GM12875 (cell line): ENCODE measurements at regions not wholly inside any gene's neighbourhood (a gene's known extent, or its start where the extent isn't known, plus 50 kb on each side); places are given as distances from the start of the nearest gene placed in this dataset.

Experiments used
- H3K4me3 ChIP-seq: one replicate; pipeline ENCODE4 v1.5.1; 2011; ENCODE audit warnings: low read depth, low read length, control low read depth
- CTCF ChIP-seq: IDR thresholded peaks from 2 replicates; pipeline ENCODE4 v1.5.1; 2011; ENCODE audit warnings: low read depth, mild to moderate bottlenecking, control low read depth, inconsistent platforms, low read length, moderate library complexity, borderline replicate concordance; ENCODE audit not compliant: insufficient read depth

- H3K4me3 ChIP-seq, result no peak overlapping the region
- no peak for TF ChIP-seq CTCF
Observed at GRCh38 chr7:126185959-126186580, 1066.7 kb downstream of the GRM8 start.

DNA sequence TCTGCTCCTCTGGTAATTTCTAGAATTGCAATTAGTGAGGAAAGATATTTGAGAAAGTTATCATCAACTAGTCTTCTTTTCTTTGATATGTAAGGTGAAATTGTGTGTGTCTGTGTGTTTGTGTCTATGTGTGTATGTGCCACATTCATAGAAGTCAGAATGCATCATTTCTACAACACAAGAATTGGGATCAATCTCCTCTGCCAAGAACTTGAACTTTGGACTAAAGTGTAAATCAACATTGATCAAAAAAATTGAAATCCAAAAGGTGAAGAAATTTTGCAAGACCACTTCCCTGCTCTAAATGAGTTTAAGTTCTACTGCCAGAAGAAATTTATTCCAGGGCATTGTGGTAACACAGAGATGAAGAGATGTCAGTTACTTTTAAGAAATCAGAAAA, 1072.8 kb downstream of the GRM8 start:
- no peak for TF ChIP-seq CTCF

DNA sequence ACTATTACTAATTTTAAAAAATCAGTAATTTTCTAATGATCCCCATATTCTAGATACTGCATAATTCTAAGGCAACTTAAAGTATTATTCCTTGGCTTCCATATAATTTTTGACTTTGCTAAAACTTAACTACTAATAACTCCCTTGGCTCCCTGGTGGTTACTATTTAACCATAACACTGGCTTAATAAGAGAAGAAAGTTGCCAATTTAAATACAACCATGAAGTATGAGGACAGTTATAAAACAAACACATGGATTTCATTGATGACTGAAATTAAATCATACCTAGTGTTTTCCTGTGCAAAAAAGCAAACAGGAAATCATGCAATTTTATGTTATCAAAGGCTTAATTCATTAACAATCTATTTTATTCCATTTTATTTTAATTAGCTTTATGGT, 1073.9 kb downstream of the GRM8 start:
- no peak overlapping the region for H3K4me3 ChIP-seq
- no peak for TF ChIP-seq CTCF

More for the DNA sequence above, 1072.8 kb downstream of the GRM8 start:
- H3K4me3 ChIP-seq, result no peak overlapping the region

- H3K4me3 ChIP-seq, result no peak overlapping the region
- no peak for TF ChIP-seq CTCF
Observed at GRCh38 chr7:126177782-126178181, 1075.0 kb downstream of the GRM8 start.

DNA sequence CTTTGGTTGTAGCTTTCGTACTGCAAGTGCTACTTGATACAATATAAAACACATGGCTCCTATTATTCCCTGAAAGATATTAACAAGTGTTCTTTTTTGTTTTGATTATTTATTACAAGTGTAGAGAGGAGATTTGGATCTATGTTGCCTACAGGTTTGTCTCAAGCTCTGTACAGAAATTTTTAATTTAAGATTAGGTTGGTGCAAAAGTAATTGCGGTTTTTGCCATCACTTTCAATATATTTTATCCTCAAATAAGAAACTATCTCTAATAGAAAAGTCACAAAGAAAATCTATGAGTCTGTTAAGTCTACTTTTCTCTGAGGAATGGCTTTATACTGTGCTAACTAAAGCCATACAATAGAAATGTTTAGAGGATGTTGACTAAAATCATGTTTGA, 1086.1 kb downstream of the GRM8 start:
- no peak overlapping the region for H3K4me3 ChIP-seq
- TF ChIP-seq CTCF, result no peak

- no peak for TF ChIP-seq CTCF
- H3K4me3 ChIP-seq, result no peak overlapping the region
Observed at GRCh38 chr7:126163647-126164046, 1089.1 kb downstream of the GRM8 start.

DNA sequence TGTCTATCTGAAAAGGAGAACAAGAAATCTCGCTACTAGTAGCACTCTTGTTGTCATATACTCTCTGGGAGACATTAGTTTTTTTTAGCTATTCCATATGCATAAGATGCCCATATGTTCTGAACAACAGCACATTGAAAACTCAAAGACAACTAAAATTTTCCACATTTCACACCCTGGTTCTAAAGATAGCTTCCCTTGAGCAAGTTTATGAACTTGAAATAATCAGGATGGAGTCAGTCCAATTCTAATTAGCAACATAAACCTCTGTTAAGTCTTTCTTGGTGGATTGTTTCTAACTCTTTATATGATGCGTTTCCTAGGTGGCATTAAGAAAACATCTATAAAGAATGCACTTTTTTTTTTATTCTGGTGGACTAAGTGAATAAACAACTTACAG, 1095.3 kb downstream of the GRM8 start:
- no peak for TF ChIP-seq CTCF
- H3K4me3 ChIP-seq, result no peak overlapping the region
